ENCODE measurements at regions not wholly inside any gene's neighbourhood (a gene's known extent, or its start where the extent isn't known, plus 50 kb on each side); places are given as distances from the start of the nearest gene placed in this dataset.

GRCh38 chr2:163836167-163836566 is 100.4 kb upstream of the FIGN start:
- H3K9me3 ChIP-seq (replicated peaks; ENCODE audit: control insufficient read depth, insufficient read depth, low read length) = no peaks in the 10 kb centered on the region
- DNase-seq (ENCODE audit: low read depth, low spot score) = no peak
- dilution Hi-C loops (cut with MboI; ENCODE audit: extremely low pct_ligation_motif_present, low sequenced_read_pairs) = no loop called here
- H3K79me2 ChIP-seq (ENCODE audit: control insufficient read depth, insufficient read depth, low read length) = no peaks in the 10 kb centered on the region
- H3K4me3 ChIP-seq (replicated peaks in 1 of 3; ENCODE audit: insufficient read depth in 1 of 3, low read depth in 1 of 3, low read length in 3 of 3) = no peak overlapping the region
- no peaks in the 10 kb centered on the region for H4K20me1 ChIP-seq (replicated peaks; ENCODE audit: control insufficient read depth, extremely low read depth, insufficient read depth, low read length)
- no peaks in the 10 kb centered on the region for H3K4me1 ChIP-seq (ENCODE audit: control insufficient read depth, extremely low read depth, insufficient read depth, low read length)
- H3K9me1 ChIP-seq (replicated peaks; ENCODE audit: control insufficient read depth, extremely low read depth, insufficient read depth, low read length) = no peaks in the 10 kb centered on the region
- TF ChIP-seq POLR2A (IDR thresholded peaks at IDR 0.05; ENCODE audit: low read depth, low read length) (no peak), FOS (IDR thresholded peaks at IDR 0.05; ENCODE audit: borderline replicate concordance, insufficient read depth, low read length) (no peak), EZH2 (IDR thresholded peaks at IDR 0.05; ENCODE audit: borderline replicate concordance, low read depth, low read length, severe bottlenecking) (no peak), JUN (IDR thresholded peaks at IDR 0.05; ENCODE audit: borderline replicate concordance, insufficient read depth, insufficient read length, low read depth) (no peak), MYC (IDR thresholded peaks at IDR 0.05; ENCODE audit: low read depth, low read length) (no peak), GATA2 (IDR thresholded peaks at IDR 0.05; ENCODE audit: insufficient read depth, insufficient read length, low read depth, low read length) (no peak), CTCF (IDR thresholded peaks at IDR 0.05; ENCODE audit: extremely low read depth in 1 of 2, insufficient read depth in 1 of 2, low read depth in 1 of 2, low read length in 2 of 2) (no peak), MAX (IDR thresholded peaks at IDR 0.05; ENCODE audit: insufficient read depth, insufficient read length) (no peak), POLR2AphosphoS5 (IDR thresholded peaks at IDR 0.05; ENCODE audit: insufficient read depth, low read depth, low read length) (no peak)
- no peak for FAIRE-seq
- ChIA-PET POLR2A (no interaction called here), CTCF (no interaction called here)
- H3K4me2 ChIP-seq (ENCODE audit: insufficient read depth, low read length) = no peak overlapping the region
- H3K9ac ChIP-seq (replicated peaks; ENCODE audit: extremely low read depth, insufficient read depth, low read length) = no peak overlapping the region
- H3K27me3 ChIP-seq (ENCODE audit: control insufficient read depth in 2 of 2, insufficient read depth in 2 of 2, low read length in 2 of 2) = no peaks in the 10 kb centered on the region
- H2AFZ ChIP-seq (ENCODE audit: low read depth, low read length) = no peak overlapping the region
- BruUV-seq (replicated peaks) = no TSS peak
- no peaks in the 10 kb centered on the region for H3K36me3 ChIP-seq (ENCODE audit: control insufficient read depth in 2 of 2, extremely low read depth in 1 of 2, insufficient read depth in 2 of 2, low read length in 2 of 2)
- no peak overlapping the region for H3K27ac ChIP-seq (ENCODE audit: insufficient read depth, low read depth, low read length)
- intact Hi-C loops (cut with micrococcal nuclease) = no loop called here

All from endothelial cell of umbilical vein (primary cell).